Astrocyte of the spinal cord (primary cell): ENCODE measurements at regions not wholly inside any gene's neighbourhood (a gene's known extent, or its start where the extent isn't known, plus 50 kb on each side); places are given as distances from the start of the nearest gene placed in this dataset.
A peak's percentile ranks its signal among the peaks of the same experiment; 100 is the strongest.
"Not testable (repeated sequence)": the region's sequence is repeated elsewhere in the genome, so short reads cannot be mapped to it uniquely, and the experiment has no call there.

ENCODE experiments used
- DNase-seq: peaks from one replicate; pipeline ENCODE4 v3.0.0; 2011; ENCODE audit warnings: low read depth, low spot score
- H3K4me3 ChIP-seq: 2 replicates; pipeline ENCODE4 v1.5.1; 2011; ENCODE audit warnings: low read depth, mild to moderate bottlenecking, low read length, moderate library complexity
- CTCF ChIP-seq: IDR thresholded peaks from 2 replicates; pipeline ENCODE4 v1.5.1; 2012; ENCODE audit warnings: low read depth, mild to moderate bottlenecking, low read length, inconsistent platforms
- in situ Hi-C: cut with HindIII; loops from 2 replicates; pipeline ENCODE4 v1.10.0; 2017; ENCODE audit warnings: low sequenced_read_pairs

GRCh38 chr18:4544142-4544541, 89.0 kb upstream of the DLGAP1 start:
- in situ Hi-C loops = no loop called here
- DNase-seq = peak; percentile 3
- no peak for TF ChIP-seq CTCF
- H3K4me3 ChIP-seq = no peak overlapping the region

GRCh38 chr18:4543711-4544110, 88.6 kb upstream of the DLGAP1 start:
- in situ Hi-C loops = no loop called here
- no peak for TF ChIP-seq CTCF
- H3K4me3 ChIP-seq = no peak overlapping the region
- no peak for DNase-seq

- in situ Hi-C loops = no loop called here
- no peak overlapping the region for H3K4me3 ChIP-seq
- no peak for TF ChIP-seq CTCF
- DNase-seq = no peak
These were observed 86.5 kb upstream of the DLGAP1 start for GRCh38 chr18:4541588-4541987.

GRCh38 chr18:4536447-4536846, 81.3 kb upstream of the DLGAP1 start:
- no peak overlapping the region for H3K4me3 ChIP-seq
- in situ Hi-C loops = no loop called here
- no peak for DNase-seq
- no peak for TF ChIP-seq CTCF

- no peak overlapping the region for H3K4me3 ChIP-seq
- DNase-seq = no peak
- in situ Hi-C loops = no loop called here
- no peak for TF ChIP-seq CTCF
These were observed 73.3 kb upstream of the DLGAP1 start for GRCh38 chr18:4528405-4528804.

- in situ Hi-C loops, H3K4me3 ChIP-seq: not testable (repeated sequence)
These were observed 72.7 kb upstream of the DLGAP1 start for GRCh38 chr18:4527826-4528225.

GRCh38 chr18:4524096-4524495, 69.0 kb upstream of the DLGAP1 start:
- no peak overlapping the region for H3K4me3 ChIP-seq
- in situ Hi-C loops = no loop called here
- no peak for DNase-seq
- TF ChIP-seq CTCF = no peak

More at GRCh38 chr18:4527826-4528225, 72.7 kb upstream of the DLGAP1 start:
- DNase-seq = not testable (repeated sequence)
